Heart left ventricle (tissue), 16 donors: ENCODE measurements at regions not wholly inside any gene's neighbourhood (a gene's known extent, or its start where the extent isn't known, plus 50 kb on each side); places are given as distances from the start of the nearest gene placed in this dataset.
A peak's percentile ranks its signal among the peaks of the same experiment; 100 is the strongest.

Source experiments
- ATAC-seq, 4 donors: fragments of 200-7000 bp; cut with Tn5 transposase; one replicate each; pipeline ENCODE4 v1.9.1; 2020 to 2022; ENCODE audit warnings: moderate library complexity in 4 of 4, mild to moderate bottlenecking in 3 of 4, moderate number of reproducible peaks in 1 of 4
- DNase-seq, 5 donors: peaks; one replicate each; pipeline ENCODE4 v3.0.0-alpha.2; 2020
- H3K27ac ChIP-seq, 12 donors: fragments of 200-600 bp; sonication (generic) in 4 of 12; one replicate each; pipeline versions ENCODE4 v1.5.0 to v1.8.0; 2016 to 2022; ENCODE audit warnings: mild to moderate bottlenecking in 2 of 12
- H3K27me3 ChIP-seq, 9 donors: fragments of 200-600 bp; sonication (generic) in 2 of 9; one replicate each; pipeline versions ENCODE4 v1.5.1 to v1.8.0; 2016 to 2022; ENCODE audit warnings: mild to moderate bottlenecking in 3 of 9
- H3K36me3 ChIP-seq, 9 donors: fragments of 200-600 bp; sonication (generic) in 2 of 9; one replicate each; pipeline versions ENCODE4 v1.5.0 to v1.8.0; 2018 to 2022; ENCODE audit warnings: mild to moderate bottlenecking in 2 of 9
- H3K4me1 ChIP-seq, 12 donors: fragments of 200-600 bp; sonication (generic) in 4 of 12; one replicate each; pipeline versions ENCODE4 v1.5.0 to v1.8.0; 2016 to 2022; ENCODE audit warnings: mild to moderate bottlenecking in 3 of 12
- H3K4me3 ChIP-seq, 12 donors: fragments of 200-600 bp; sonication (generic) in 4 of 12; one replicate each; pipeline versions ENCODE4 v1.5.0 to v1.8.0; 2017 to 2022; ENCODE audit warnings: mild to moderate bottlenecking in 9 of 12, moderate library complexity in 4 of 12
- H3K9me3 ChIP-seq, 12 donors: fragments of 200-600 bp; sonication (generic) in 4 of 12; one replicate each; pipeline versions ENCODE4 v1.5.0 to v1.8.0; 2016 to 2022; ENCODE audit warnings: mild to moderate bottlenecking in 1 of 12
- CTCF ChIP-seq, 12 donors: fragments of 200-600 bp; sonication (generic) in 4 of 12; IDR thresholded peaks; one replicate each; pipeline versions ENCODE4 v1.5.0 to v1.8.0; 2018 to 2022; ENCODE audit warnings: antibody characterized with exemption in 12 of 12, mild to moderate bottlenecking in 5 of 12
- POLR2A ChIP-seq, 2 donors: fragments of 450-650 bp; IDR thresholded peaks; one replicate each; pipeline ENCODE4 v1.6.1; 2017; ENCODE audit warnings: antibody characterized with exemption in 2 of 2, mild to moderate bottlenecking in 2 of 2, moderate library complexity in 2 of 2
- WGBS, 4 donors: extraction: QIAGEN DNeasy Blood & Tissue Kit in 2 of 4; methylation state at CpG; one replicate each; pipeline versions ENCODE4 v1.1.5 to v1.1.7; 2013 to 2018; 5-methylcytosine and 5-hydroxymethylcytosine counted together
- intact Hi-C, 10 donors: fragments of 100-400 bp; cut with DNase I; formaldehyde crosslinking; loops; one replicate each; pipeline versions ENCODE4 v1.11.1 to v1.14.2; 2022
- donor health status: ischemic (EF 13 %, LVEDD 7.1; RV severe dilation, severe dysfunction).
- donor health status: healthy with polysubstance abuse.
- donor health status: DM: no; HTN: yes; CAD: no.
- donor health status: DM: no; HTN: no; CAD: no.
- donor health status: ischemic (EF 25% LVEDD 6.9; RV normal size, moderate dysfunction).
- donor health status: ischemic (EF 25% LVEDD 5.7; RV mildly dilated, moderate dysfunction).
- donor health status: healthy.
- donor health status: DM: yes; HTN: yes; CAD: no.
- donor health status: ischemic (EF 35%, LVEDD 5.7; RV mildly dilated, moderate dysfunction).
- donor health status: nonischemic (EF 11% LVEDD 7.7; RV severe dilation, severe dysfunction).
- donor health status: DM: yes; HTN: yes; CAD: no.
- donor health status: PGD.
- donor health status: ischemic (EF 29% LVEDD 5.4; RV normal size, mild dysfunction).
- donor health status: nonischemic (EF 23%, LVEDD 6.1; RV moderate dilation, normal function).

GRCh38 chr2:219722276-219722879 lies 94.9 kb downstream of the SLC4A3 start:
- intact Hi-C loops, result no loop called here
- DNase-seq (no peak), ATAC-seq (peak in 2 of 4 donors; percentile 23 to 36)
- Histone ChIP-seq H3K9me3 (no peaks in the 10 kb centered on the region), H3K27ac (no peak overlapping the region), H3K27me3 (peaks cover 0 to 3% (median 0%) of the 10 kb centered on the region in 9 donors), H3K36me3 (no peaks in the 10 kb centered on the region), H3K4me1 (peaks cover 0 to 9% (median 0%) of the 10 kb centered on the region in 12 donors), H3K4me3 (no peak overlapping the region)
- TF ChIP-seq POLR2A (IDR thresholded peaks at IDR 0.05) (no peak), CTCF (IDR thresholded peaks at IDR 0.05) (no peak)
- 76 to 82% (median 79%) methylated on average over 10 of the region's 10 CpGs for WGBS, 4 donors

GRCh38 chr2:219723311-219723710 lies 95.9 kb downstream of the SLC4A3 start:
- H3K36me3 ChIP-seq, result no peaks in the 10 kb centered on the region
- ATAC-seq (no peak), DNase-seq (no peak)
- intact Hi-C loops, result no loop called here
- H3K9me3 ChIP-seq, result no peaks in the 10 kb centered on the region
- H3K27ac ChIP-seq, result no peak overlapping the region
- no peaks in the 10 kb centered on the region for H3K27me3 ChIP-seq
- H3K4me3 ChIP-seq, result no peak overlapping the region
- peaks cover 0 to 11% (median 0%) of the 10 kb centered on the region in 12 donors for H3K4me1 ChIP-seq
- WGBS, 4 donors, result 81 to 85% (median 83%) methylated on average over 4 of the region's 4 CpGs
- TF ChIP-seq CTCF (IDR thresholded peaks at IDR 0.05), result no peak
- no peak for TF ChIP-seq POLR2A (IDR thresholded peaks at IDR 0.05)

- WGBS, 4 donors, result 25 to 43% (median 34%) methylated on average over 1 of the region's 1 CpG
- no peak for DNase-seq
- TF ChIP-seq POLR2A (IDR thresholded peaks at IDR 0.05), result no peak
- no peak for TF ChIP-seq CTCF (IDR thresholded peaks at IDR 0.05)
- Histone ChIP-seq H3K27me3 (no peaks in the 10 kb centered on the region), H3K9me3 (no peaks in the 10 kb centered on the region), H3K4me3 (no peak overlapping the region), H3K4me1 (peaks cover 0 to 11% (median 0%) of the 10 kb centered on the region in 12 donors), H3K27ac (no peak overlapping the region), H3K36me3 (no peaks in the 10 kb centered on the region)
- intact Hi-C loops, result no loop called here
- ATAC-seq, result peak; percentile 22 to 66 (median 38)
These were observed 97.2 kb downstream of the SLC4A3 start for GRCh38 chr2:219724628-219725027.

GRCh38 chr2:219726916-219727315 lies 99.5 kb downstream of the SLC4A3 start:
- no peaks in the 10 kb centered on the region for H3K9me3 ChIP-seq
- DNase-seq (no peak), ATAC-seq (peak in 3 of 4 donors; percentile 35 to 41 (median 40))
- H3K4me1 ChIP-seq, result peaks cover 0 to 11% (median 0%) of the 10 kb centered on the region in 12 donors
- no peak overlapping the region for H3K4me3 ChIP-seq
- WGBS, 4 donors, result 68 to 72% (median 70%) methylated on average over 2 of the region's 2 CpGs
- no peaks in the 10 kb centered on the region for H3K36me3 ChIP-seq
- H3K27ac ChIP-seq, result no peak overlapping the region
- intact Hi-C loops, result no loop called here
- TF ChIP-seq CTCF (IDR thresholded peaks at IDR 0.05), result peak in 6 of 12 donors; percentile 8 to 32 (median 14)
- TF ChIP-seq POLR2A (IDR thresholded peaks at IDR 0.05), result no peak
- no peaks in the 10 kb centered on the region for H3K27me3 ChIP-seq
